RKO (cell line): ENCODE measurements at regions not wholly inside any gene's neighbourhood (a gene's known extent, or its start where the extent isn't known, plus 50 kb on each side); places are given as distances from the start of the nearest gene placed in this dataset.

Experiments
- DNase-seq: peaks from one replicate; pipeline ENCODE4 v3.0.0-alpha.2; 2016; ENCODE audit warnings: low spot score

DNA sequence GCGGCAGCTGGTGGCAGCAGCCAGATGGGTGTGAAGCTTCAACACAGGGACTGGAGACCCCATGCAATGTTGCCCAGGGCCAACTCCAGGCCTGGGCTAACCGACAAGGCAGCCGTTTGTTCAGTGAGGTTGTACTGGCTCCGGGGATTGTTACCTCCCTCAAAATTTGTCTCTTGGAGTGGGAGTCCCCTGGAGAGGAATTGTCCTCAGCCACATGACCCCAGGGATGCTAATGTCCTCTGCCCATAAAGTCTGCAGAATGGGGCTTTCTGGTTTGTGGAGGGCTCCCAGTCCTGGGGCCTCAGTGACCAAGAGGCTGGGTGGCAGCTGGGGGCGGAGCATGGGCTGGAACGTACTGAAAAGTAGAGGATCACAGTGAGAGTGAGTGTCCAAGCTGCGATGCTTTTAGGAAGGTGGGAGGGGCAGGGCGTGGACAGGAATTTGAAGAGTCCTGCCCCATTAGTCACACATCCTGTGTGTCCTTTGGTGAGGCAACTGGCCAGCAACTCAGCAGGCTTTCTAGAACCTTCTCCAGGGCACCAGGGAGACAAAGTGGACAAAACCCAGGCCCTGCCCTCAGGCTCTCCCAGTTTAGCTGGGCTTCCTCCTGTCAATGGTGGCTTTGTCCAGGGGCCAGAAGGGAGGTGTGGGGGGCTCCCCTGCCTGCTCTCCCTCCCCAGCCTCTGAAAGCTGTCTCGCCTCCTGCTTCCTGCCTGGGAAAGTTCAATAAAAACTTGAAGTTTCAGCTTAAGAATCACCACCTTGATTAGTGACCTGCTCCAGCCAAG is 114.0 kb downstream of the NSG2 start:
- peak; percentile 50 for DNase-seq

- no peak for DNase-seq
These were observed 119.9 kb downstream of the NSG2 start for GRCh38 chr5:174165406-174165805.

DNA sequence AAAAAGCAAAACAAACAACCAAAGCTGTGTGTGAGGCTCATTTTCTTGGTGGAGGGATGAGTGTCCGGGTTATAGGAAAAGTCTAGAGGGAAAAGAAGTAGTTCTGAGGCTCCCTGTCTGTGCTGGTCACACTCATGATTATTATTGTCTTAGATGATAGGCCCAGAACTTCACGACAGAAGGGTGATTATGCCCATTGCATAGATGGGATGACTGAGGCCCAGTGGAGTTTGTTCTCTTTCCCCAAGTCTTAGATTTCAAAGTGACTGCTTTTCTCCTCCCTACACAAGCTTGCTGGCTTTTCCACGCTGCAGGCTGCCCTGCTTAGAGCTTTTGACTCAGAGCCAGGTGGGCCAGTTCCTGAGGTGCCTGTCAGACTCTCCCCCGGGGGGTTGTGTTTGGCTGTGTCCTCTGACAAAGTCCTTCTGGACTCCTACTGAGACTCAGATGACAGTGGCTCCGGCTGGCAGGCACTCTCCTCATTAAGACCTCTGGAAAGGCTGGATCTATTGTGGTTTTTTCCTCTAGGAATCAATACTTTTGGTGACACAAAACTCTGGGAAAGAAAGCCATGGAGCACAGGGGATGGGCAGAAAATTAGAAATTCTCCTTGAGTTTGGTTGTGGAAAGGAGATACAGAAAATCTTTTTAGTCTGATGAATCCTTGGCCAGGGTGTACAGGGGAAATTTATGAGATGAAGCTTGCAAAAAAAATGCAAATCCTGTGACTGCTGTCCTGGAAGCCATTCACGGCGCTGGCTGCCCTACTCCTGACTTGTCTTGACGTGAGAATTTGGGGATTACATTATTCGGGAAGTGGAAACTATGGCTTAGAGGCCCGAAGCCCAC is 120.9 kb downstream of the NSG2 start:
- DNase-seq: no peak

GRCh38 chr5:174167080-174167910 is 121.8 kb downstream of the NSG2 start:
- no peak for DNase-seq

DNA sequence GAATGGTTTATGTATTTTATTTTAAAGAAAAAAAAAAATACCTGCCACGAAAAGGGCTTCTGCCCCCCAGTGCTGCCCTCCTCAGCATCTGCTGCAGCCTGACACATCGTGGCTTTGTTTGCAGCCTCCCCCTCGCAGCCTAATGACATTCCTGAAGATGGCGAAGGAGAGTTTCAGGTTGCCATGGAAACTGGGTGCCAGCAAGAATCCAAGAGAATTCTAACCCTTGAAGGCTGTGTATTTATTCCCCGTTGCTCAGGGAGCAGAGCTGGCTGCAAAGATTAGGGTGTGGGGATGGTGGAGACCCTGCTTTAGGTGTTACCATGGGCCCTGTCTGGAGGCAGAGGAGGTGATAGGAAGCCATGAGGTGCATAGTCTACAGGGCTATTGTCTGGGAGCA is 126.6 kb downstream of the NSG2 start:
- DNase-seq: no peak

DNA sequence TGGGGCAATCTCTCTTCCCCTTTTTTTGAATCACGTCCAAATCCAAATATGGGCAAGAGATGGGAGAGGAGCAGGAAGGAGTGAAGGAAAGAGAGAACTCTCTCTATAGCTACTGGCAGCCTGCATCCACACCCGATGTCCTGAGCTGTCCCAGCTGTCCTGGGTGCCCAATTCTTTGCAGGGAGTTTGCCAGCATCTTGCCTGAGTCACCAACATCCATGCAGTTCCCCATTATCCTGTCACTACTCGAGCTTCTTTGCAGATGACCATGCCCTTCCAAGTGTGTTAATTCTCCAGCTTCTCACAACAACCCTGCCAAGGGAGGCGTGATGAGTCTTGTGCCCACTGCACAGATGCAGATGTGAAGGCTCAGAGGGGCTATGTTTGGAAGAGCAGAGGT is 127.1 kb downstream of the NSG2 start:
- no peak for DNase-seq

DNA sequence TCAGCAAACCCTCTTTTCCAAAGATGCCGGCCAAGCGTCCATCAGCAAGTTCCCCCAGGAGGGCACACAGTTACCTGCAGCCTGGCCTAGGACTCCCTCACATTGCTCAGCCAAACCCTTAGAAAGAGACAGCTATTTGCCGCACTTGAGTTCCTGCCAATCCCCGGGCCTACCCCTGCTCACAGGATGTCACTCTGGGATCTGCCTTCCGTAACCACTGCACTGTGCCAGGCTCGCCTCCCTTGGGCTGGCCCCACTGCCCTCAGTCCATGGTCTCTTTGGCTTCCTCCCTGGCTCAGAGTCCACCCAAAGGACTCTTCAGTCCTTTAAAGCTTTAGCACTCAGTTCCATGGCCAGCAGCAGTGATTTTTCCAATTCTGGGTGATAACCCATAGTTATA is 128.3 kb downstream of the NSG2 start:
- DNase-seq: no peak

- no peak for DNase-seq
These were observed 130.3 kb downstream of the NSG2 start for GRCh38 chr5:174175716-174176268.

DNA sequence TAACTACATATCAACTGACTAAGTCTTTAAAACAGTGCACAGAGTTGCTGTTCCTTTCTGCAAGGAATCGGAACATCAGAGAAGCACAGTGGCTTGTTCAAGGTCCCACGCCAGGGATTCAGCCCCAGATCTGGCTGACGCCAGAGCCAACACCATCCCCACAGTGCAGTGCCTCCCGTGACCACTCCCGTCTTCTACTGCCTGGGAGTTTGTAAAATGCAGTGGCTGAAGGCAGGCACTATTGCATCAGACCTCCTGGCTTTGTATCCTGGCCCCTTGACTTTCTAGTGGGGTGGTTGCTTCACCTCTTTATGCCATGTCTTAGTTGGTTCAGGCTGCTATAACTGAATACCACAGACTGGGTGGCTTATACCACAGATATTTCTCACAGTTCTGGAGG is 131.0 kb downstream of the NSG2 start:
- no peak for DNase-seq

DNA sequence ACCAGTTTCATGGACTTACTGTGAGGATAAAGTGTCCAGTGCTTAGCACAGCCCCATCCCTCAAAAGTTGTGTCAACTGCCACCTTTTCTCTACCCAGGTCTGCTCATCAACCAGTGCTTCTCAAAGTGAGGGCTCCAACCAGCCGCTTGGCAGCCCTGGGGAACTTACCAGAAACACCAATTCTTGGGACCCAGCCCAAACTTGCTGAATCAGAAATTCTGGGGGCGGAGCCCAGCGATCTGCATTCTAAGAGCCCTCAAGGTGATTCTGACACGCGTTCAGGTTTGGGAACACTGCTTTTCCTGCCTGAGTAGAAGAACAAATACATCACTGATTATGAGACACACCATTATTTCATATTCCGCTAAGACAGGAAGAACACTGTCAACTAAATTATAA is 132.0 kb downstream of the NSG2 start:
- DNase-seq: no peak

GRCh38 chr5:174177976-174178605 is 132.6 kb downstream of the NSG2 start:
- no peak for DNase-seq

GRCh38 chr5:174180639-174181038 is 135.1 kb downstream of the NSG2 start:
- DNase-seq: no peak

- no peak for DNase-seq
These were observed 136.6 kb downstream of the NSG2 start for GRCh38 chr5:174182111-174182510.

GRCh38 chr5:174183701-174184100 is 138.2 kb downstream of the NSG2 start:
- no peak for DNase-seq

- no peak for DNase-seq
These were observed 140.0 kb downstream of the NSG2 start for GRCh38 chr5:174185506-174185905.

DNA sequence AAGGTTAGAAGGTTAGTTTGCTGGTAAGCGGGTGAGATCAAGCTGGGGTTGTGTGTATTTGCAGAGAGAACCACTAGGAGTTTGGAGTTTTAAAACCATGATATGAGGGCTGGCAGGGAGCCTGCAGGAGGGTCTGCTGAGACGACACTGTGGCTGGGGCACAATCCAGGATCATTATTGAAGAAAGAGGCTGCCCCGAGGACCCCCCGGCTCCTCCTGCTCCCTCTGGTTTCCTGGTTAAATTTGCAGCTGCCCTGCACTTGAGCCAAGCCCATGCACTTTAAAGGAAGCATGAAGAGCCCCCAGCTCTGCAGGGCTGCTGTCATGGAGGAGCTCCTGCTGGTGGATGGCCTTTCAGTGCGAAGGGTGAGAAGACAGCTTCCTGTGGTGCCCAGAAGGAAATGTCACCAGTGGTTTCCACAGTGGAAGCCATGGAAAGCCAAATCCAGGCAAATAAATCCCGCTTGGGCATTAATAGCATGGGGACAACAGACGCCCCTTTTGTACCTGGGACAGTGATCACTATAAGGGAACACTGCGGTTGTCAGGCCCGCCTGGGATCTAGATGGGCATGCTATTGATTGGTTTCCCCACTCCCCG is 140.7 kb downstream of the NSG2 start:
- no peak for DNase-seq

- DNase-seq: no peak
These were observed 141.5 kb downstream of the NSG2 start for GRCh38 chr5:174187001-174187400.

DNA sequence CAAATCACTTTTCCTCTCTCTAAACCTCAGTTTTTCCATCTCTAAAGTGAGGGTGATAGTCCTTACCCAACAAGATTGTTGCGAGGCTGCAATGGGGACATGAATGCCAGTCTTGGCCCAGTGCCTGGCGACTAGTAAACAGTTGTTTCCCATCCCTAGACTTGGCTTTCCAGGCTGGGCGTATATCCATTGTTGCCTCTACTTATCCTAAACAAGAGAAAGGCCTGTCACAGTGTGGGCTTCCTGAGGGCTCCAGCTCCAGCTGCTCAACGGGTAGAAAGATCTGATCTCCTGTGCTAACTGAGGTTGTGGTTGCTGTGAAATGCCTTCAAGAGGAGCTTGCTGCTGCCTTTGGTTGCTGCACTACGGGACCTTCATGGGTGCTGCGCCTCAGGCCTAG is 142.0 kb downstream of the NSG2 start:
- DNase-seq: no peak

DNA sequence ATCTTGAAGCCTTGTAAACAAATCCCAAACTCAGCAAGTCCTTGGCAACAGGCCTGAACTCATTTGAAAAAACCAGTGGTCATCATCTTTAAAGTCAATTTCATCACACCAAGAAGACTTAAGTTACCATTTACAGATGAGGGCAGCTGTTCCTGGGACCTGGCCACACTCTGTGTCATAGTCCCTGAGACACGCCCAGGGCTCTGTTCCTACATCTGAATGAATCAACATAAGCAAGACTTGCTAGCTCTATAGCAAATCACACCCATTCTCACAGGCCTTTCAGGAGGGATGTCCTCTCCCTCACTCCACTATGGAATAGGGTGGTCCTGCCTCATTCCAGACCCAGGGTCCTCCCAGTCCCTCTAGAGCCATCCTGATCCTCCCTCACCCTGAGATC is 142.8 kb downstream of the NSG2 start:
- DNase-seq: peak; percentile 6

DNA sequence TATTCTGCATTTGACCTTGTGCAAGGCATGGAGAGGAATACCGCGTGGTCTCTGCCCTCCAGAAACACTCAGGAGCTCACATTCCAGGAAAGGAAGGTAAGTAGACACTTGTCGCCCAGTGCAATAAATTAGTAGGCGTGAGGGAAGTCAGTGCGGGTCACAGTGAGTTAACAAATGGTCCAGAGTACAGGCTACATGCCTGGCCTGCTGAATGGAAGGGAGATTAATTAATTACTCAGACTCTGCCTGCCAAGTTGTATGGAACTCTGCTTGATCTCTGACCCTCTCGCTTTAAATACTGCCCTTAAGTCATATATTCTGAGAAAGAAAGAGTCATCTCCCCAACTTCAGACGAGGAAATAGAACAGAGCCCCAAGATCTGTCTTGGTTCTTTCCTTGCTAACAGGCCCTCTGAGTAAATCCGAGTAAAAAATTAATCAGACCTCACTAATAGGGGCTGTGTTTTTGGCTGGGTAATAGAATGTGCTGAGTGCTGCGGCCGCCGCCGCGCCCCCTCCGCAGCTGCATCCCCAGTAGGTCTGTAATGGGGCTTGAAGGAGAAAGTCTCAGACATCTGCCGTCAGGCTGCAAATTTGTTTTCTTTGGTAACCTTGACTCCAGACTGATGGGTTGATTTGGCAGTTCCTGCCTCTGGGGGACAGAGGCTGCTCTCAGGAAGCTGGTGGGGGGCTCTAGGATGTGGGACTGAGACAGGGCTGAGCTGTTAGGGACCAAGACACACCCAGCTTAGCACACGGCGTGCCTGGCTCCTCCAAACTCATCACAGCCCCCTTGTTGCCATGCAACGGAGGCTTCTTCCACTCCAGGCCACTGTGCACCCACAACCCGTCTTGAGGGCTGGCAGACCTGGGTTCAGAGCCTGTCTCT is 144.4 kb downstream of the NSG2 start:
- DNase-seq: no peak
